GM12864 (cell line): ENCODE measurements at regions not wholly inside any gene's neighbourhood (a gene's known extent, or its start where the extent isn't known, plus 50 kb on each side); places are given as distances from the start of the nearest gene placed in this dataset.

Source experiments
- DNase-seq: peaks from one replicate; pipeline ENCODE4 v3.0.0-alpha.2; 2011; ENCODE audit warnings: low read depth
- H3K4me3 ChIP-seq: 2 replicates; pipeline ENCODE4 v1.5.1; 2011; ENCODE audit warnings: mild to moderate bottlenecking, low read depth, low read length, control low read depth
- TF ChIP-seq, protein P1 (sequence below): IDR thresholded peaks from 2 replicates; pipeline ENCODE4 v1.5.1; 2011; ENCODE audit warnings: low read depth, mild to moderate bottlenecking, moderate library complexity, low read length, control low read depth, inconsistent platforms; ENCODE audit errors: missing control alignments

GRCh38 chr1:186620566-186621350, 59.5 kb downstream of the PTGS2 start:
- TF ChIP-seq, protein P1, sequence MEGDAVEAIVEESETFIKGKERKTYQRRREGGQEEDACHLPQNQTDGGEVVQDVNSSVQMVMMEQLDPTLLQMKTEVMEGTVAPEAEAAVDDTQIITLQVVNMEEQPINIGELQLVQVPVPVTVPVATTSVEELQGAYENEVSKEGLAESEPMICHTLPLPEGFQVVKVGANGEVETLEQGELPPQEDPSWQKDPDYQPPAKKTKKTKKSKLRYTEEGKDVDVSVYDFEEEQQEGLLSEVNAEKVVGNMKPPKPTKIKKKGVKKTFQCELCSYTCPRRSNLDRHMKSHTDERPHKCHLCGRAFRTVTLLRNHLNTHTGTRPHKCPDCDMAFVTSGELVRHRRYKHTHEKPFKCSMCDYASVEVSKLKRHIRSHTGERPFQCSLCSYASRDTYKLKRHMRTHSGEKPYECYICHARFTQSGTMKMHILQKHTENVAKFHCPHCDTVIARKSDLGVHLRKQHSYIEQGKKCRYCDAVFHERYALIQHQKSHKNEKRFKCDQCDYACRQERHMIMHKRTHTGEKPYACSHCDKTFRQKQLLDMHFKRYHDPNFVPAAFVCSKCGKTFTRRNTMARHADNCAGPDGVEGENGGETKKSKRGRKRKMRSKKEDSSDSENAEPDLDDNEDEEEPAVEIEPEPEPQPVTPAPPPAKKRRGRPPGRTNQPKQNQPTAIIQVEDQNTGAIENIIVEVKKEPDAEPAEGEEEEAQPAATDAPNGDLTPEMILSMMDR = no peak
- no peak overlapping the region for H3K4me3 ChIP-seq
- peak; percentile 30 for DNase-seq

DNA sequence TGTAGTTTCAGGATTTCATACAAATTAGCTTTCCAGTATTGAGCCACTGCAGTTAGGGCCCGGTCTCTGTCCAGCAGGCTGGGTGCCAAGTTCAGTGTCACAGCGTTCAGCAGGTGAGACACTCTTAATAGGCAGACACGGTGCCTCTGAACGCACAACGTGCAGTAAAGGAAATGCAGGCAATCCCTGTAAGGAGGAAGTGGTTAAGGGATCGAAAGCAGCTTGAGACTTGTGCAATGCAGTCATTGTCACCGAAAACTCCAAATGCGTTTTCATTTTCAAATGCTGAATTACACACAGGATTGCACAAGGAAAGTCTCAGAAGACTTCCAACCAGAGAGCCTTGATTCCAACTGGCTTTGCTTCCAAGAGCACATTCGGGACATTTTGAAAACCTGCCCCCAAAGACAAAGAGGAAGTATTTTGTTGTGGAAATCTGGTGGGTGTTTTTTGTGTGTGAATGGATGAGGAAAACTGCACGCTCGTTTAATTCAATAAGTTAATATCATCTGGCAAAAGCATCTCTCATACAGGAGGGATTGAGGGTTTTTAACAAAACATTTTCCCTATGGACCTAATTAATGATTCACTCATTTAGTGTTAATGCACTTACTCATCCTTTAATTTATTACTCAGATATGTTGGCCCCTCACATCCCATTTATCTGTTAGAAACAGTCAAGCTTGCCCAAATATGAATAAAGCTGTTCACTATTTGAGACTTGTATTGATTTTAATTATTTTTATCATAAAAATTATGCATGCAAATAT, 61.6 kb downstream of the PTGS2 start:
- TF ChIP-seq, protein P1 = no peak
- peak overlapping the region; percentile 24; the same call in 1 of the 2 replicates for H3K4me3 ChIP-seq
- DNase-seq = peak; percentile 83

DNA sequence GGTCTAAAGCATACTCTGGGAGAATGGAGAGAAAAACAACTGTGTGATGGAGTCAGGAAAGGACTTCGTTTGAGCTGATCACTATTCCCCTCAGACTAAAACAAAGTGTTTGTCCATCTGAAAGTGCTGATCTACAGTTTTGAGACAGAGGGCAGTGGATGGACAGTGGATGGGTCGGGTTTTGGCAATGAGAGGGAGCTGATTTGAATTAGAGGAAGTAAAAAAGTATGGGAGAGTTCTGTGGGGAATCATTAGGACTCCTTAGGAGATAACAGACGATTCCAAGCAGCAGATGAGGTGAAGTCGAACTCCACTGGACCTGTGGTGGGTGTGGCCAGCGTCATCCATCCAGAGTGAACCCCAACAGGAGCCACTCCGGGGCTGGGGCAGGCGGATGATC, 62.3 kb downstream of the PTGS2 start:
- DNase-seq = no peak
- H3K4me3 ChIP-seq = no peak overlapping the region

DNA sequence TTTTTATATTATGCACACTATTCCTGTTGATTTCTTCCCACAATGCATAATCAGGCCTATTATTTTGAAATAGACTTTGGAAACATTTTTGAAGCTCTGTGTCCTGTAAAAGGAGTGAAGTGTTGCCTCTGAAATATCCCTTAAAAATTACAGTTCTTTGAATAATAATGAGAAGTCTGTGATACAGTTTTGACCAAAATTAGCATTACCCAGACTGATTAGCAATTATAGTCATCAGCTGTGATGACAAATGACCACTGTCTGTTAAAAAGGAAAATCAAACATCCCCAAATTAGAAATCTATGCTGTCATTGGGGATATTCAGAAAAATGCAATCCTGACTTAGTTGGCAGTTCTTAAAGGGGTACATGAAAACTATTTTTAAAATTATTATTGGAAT, 63.7 kb downstream of the PTGS2 start:
- TF ChIP-seq, protein P1 = no peak
- no peak for DNase-seq
- no peak overlapping the region for H3K4me3 ChIP-seq

More for the DNA sequence above, 62.3 kb downstream of the PTGS2 start:
- TF ChIP-seq, protein P1 = no peak

GRCh38 chr1:186615332-186615731, 64.9 kb downstream of the PTGS2 start:
- no peak overlapping the region for H3K4me3 ChIP-seq
- TF ChIP-seq, protein P1 = no peak

DNA sequence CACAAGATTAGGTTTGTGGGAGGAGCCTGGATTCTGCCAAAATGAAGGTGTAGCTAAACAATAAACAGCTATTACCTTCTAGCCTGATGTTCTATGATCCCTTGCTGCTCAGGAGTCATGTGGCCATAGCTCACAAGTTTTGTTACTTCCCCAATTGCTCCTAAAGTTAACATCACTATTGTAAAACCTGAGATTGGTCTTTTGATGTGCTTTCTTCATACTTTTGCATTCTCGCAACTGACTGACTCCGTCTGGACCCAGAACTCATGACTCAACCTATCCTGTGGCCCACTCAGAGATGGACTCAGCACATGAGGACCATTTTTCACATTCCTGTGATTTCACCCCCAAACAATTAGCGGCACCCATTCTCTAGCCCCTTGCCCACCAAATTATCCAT, 69.1 kb downstream of the PTGS2 start:
- TF ChIP-seq, protein P1 = no peak
- H3K4me3 ChIP-seq = no peak overlapping the region
- DNase-seq = no peak

More at GRCh38 chr1:186615332-186615731, 64.9 kb downstream of the PTGS2 start:
- no peak for DNase-seq
